GM12878 (cell line): ENCODE measurements at regions not wholly inside any gene's neighbourhood (a gene's known extent, or its start where the extent isn't known, plus 50 kb on each side); places are given as distances from the start of the nearest gene placed in this dataset.
A peak's percentile ranks its signal among the peaks of the same experiment; 100 is the strongest.

Experiments
- ATAC-seq: fragments of 200-7000 bp; cut with Tn5 transposase; 3 replicates; pipeline ENCODE4 v1.9.1; 2020; ENCODE audit warnings: mild to moderate bottlenecking, moderate library complexity
- BruUV-seq: library from RNA; stranded (reverse); fragments of 400-500 nt; replicated peaks from 2 replicates; lab custom pipeline; 2021; lab: Mats Ljungman, UMichigan
- CTCF ChIA-PET: fragments of 300-600 bp; sonication (Branson Sonifier 250); formaldehyde crosslinking; extraction: SDS; loops from one replicate; lab custom pipeline; 2021; ENCODE audit warnings: inconsistent platforms; lab: Yijun Ruan, JAX
- POLR2A ChIA-PET: fragments of 350-600 bp; formaldehyde crosslinking; extraction: SDS; loops from one replicate; lab custom pipeline; 2021; ENCODE audit warnings: inconsistent platforms; lab: Charles Lee
- RAD21 ChIA-PET: fragments of 300-600 bp; sonication (Branson Sonifier 250); formaldehyde crosslinking; loops from one replicate; lab custom pipeline; 2023; ENCODE audit warnings: antibody characterized with exemption; ENCODE audit not compliant: unreplicated experiment; lab: Charles Lee
- SMC1A ChIA-PET: fragments of 300-600 bp; sonication (Branson Sonifier 250); formaldehyde crosslinking; loops from one replicate; lab custom pipeline; 2023; ENCODE audit not compliant: unreplicated experiment, uncharacterized antibody; lab: Charles Lee
- DNase-seq: peaks from one replicate; pipeline ENCODE4 v3.0.0-alpha.2; 2011; ENCODE audit warnings: low read depth, low spot score
- FAIRE-seq: peaks from 3 replicates; lab custom pipeline; 2011; peaks lifted over from hg19 to GRCh38; lab: Jason Lieb, UNC
- H2AFZ ChIP-seq: 2 replicates; pipeline ENCODE4 v1.6.0; 2011; ENCODE audit warnings: low read depth, low read length, control low read depth; ENCODE audit not compliant: control insufficient read depth
- H3K27ac ChIP-seq: 2 replicates; pipeline ENCODE4 v1.5.1; 2011; ENCODE audit warnings: control low read depth; ENCODE audit not compliant: control insufficient read depth, insufficient read depth
- H3K27me3 ChIP-seq, 2 experiments: replicated peaks in 1 of 2; 2 replicates each; pipeline versions ENCODE4 v1.6.0 to v1.6.1; 2011; ENCODE audit warnings: low read length in 1 of 2; ENCODE audit not compliant: control insufficient read depth in 2 of 2, insufficient read depth in 2 of 2
- H3K36me3 ChIP-seq, 2 experiments: 2 replicates each; pipeline ENCODE4 v1.5.1; 2011; ENCODE audit warnings: low read length in 1 of 2; ENCODE audit not compliant: control insufficient read depth in 2 of 2, insufficient read depth in 2 of 2
- H3K4me1 ChIP-seq: 2 replicates; pipeline ENCODE4 v1.6.1; 2011; ENCODE audit warnings: mild to moderate bottlenecking, low read length, moderate library complexity, mixed read lengths; ENCODE audit not compliant: control insufficient read depth, insufficient read depth
- H3K4me2 ChIP-seq: 2 replicates; pipeline ENCODE4 v1.6.0; 2011; ENCODE audit warnings: control low read depth; ENCODE audit not compliant: control insufficient read depth, insufficient read depth
- H3K4me3 ChIP-seq: fragments of 200-600 bp; sonication (generic); 2 replicates; pipeline ENCODE4 v1.5.1; 2016
- H3K79me2 ChIP-seq: 2 replicates; pipeline ENCODE4 v1.6.0; 2011; ENCODE audit warnings: low read length; ENCODE audit not compliant: control insufficient read depth, insufficient read depth
- H3K9ac ChIP-seq: 2 replicates; pipeline ENCODE4 v1.8.0; 2011; ENCODE audit warnings: low read length, control low read depth, mixed read lengths; ENCODE audit not compliant: control insufficient read depth, insufficient read depth
- H3K9me3 ChIP-seq: replicated peaks from 3 replicates; pipeline ENCODE4 v1.5.1; 2011; ENCODE audit warnings: mild to moderate bottlenecking, low read length; ENCODE audit not compliant: control insufficient read depth, insufficient read depth
- H4K20me1 ChIP-seq: 2 replicates; pipeline ENCODE4 v1.6.0; 2011; ENCODE audit not compliant: control insufficient read depth, insufficient read depth
- BMI1 ChIP-seq: fragments of 450-650 bp; IDR thresholded peaks from 2 replicates; pipeline ENCODE4 v1.6.1; 2016; ENCODE audit warnings: mild to moderate bottlenecking, moderate library complexity, borderline replicate concordance
- CEBPZ ChIP-seq: fragments of 150-350 bp; IDR thresholded peaks from 2 replicates; pipeline ENCODE4 v1.6.1; 2016; ENCODE audit warnings: low read depth, low read length
- SPI1 ChIP-seq: IDR thresholded peaks from 2 replicates; pipeline ENCODE4 v1.6.1; 2011; ENCODE audit warnings: low read depth, mild to moderate bottlenecking, low read length, moderate library complexity, borderline replicate concordance; ENCODE audit not compliant: insufficient read depth
- USF2 ChIP-seq: IDR thresholded peaks from 2 replicates; pipeline ENCODE4 v1.6.1; 2011; ENCODE audit warnings: low read depth, low read length, improper control_type of control experiment, borderline replicate concordance
- in situ Hi-C: fragments of 300-500 bp; cut with MboI; formaldehyde crosslinking; loops from 9 replicates; pipeline ENCODE4 v1.14.3; 2018; ENCODE audit warnings: mixed read lengths
- intact Hi-C: fragments of 100-400 bp; cut with micrococcal nuclease; formaldehyde crosslinking; loops from one replicate; pipeline ENCODE4 v1.14.2; 2022; ENCODE audit not compliant: unreplicated experiment

- no peak for TF ChIP-seq CEBPZ
- TF ChIP-seq, all 136 proteins: peak for 0
These were observed 99.5 kb downstream of the GCNT1 start (continued) for GRCh38 chr9:76558465-76558864.

GRCh38 chr9:76559286-76559685 lies 100.3 kb downstream of the GCNT1 start:
- in situ Hi-C loops = no loop called here
- Histone ChIP-seq H3K9ac (no peak overlapping the region), H3K79me2 (no peaks in the 10 kb centered on the region), H3K27me3 (no peaks in the 10 kb centered on the region), H3K4me2 (no peak overlapping the region), H3K36me3 (no peaks in the 10 kb centered on the region), H4K20me1 (no peaks in the 10 kb centered on the region)
- RAD21 ChIA-PET = no interaction called here
- DNase-seq (no peak), FAIRE-seq (no peak)
- intact Hi-C loops = no loop called here
- BruUV-seq = no TSS peak
- CTCF ChIA-PET = no interaction called here
- TF ChIP-seq BMI1 = no peak
- peak; percentile 29; the same call in 1 of the 2 replicates for TF ChIP-seq SPI1
- TF ChIP-seq USF2 = no peak
- TF ChIP-seq, all 136 proteins: peak for 1
- no peak overlapping the region for H3K4me3 ChIP-seq
- peaks cover 9% of the 10 kb centered on the region for H3K4me1 ChIP-seq
- ATAC-seq = no peak
- H3K27ac ChIP-seq = no peak overlapping the region
- ChIA-PET SMC1A (no interaction called here), POLR2A (no interaction called here)
- no peak overlapping the region for H2AFZ ChIP-seq
- H3K9me3 ChIP-seq = no peaks in the 10 kb centered on the region; the same call in 2 of the 3 replicates
